Transverse colon (tissue), 4 donors: ENCODE measurements at regions not wholly inside any gene's neighbourhood (a gene's known extent, or its start where the extent isn't known, plus 50 kb on each side); places are given as distances from the start of the nearest gene placed in this dataset.
"Not testable (repeated sequence)": the region's sequence is repeated elsewhere in the genome, so short reads cannot be mapped to it uniquely, and the experiment has no call there.

ENCODE experiments used
- DNase-seq: peaks from one replicate; pipeline ENCODE4 v3.0.0-alpha.2; 2019
- H3K27ac ChIP-seq, 4 donors: fragments of 200-600 bp; sonication (generic); 2 replicates each; pipeline ENCODE4 v1.5.1; 2016 to 2018; ENCODE audit warnings: inconsistent platforms in 4 of 4
- H3K27me3 ChIP-seq: fragments of 200-600 bp; sonication (generic); 2 replicates; pipeline ENCODE4 v1.5.1; 2017; ENCODE audit warnings: inconsistent platforms
- H3K36me3 ChIP-seq, 4 donors: fragments of 200-600 bp; sonication (generic); 2 replicates each; pipeline ENCODE4 v1.5.1; 2017 to 2019; ENCODE audit warnings: inconsistent platforms in 4 of 4
- H3K4me1 ChIP-seq, 4 donors: fragments of 200-600 bp; sonication (generic); 2 replicates each; pipeline ENCODE4 v1.5.1; 2017 to 2020; ENCODE audit warnings: inconsistent platforms in 4 of 4
- H3K4me3 ChIP-seq, 4 donors: fragments of 200-600 bp; sonication (generic); 1 replicate in 1 of 4; 2 replicates in 3 of 4; pipeline versions ENCODE4 v1.5.1 to v1.6.1; 2017 to 2019; ENCODE audit warnings: inconsistent platforms in 4 of 4
- H3K9me3 ChIP-seq, 2 donors: fragments of 200-600 bp; sonication (generic); 2 replicates each; pipeline ENCODE4 v1.5.1; 2017 to 2019; ENCODE audit warnings: inconsistent platforms in 2 of 2
- CTCF ChIP-seq, 5 experiments: fragments of 200-600 bp in 3 of 5; fragments of 450-650 bp in 2 of 5; sonication (generic) in 3 of 5; IDR thresholded peaks; 1 replicate in 2 of 5; 2 replicates in 3 of 5; pipeline ENCODE4 v1.5.1; 2016 to 2017; ENCODE audit warnings: antibody characterized with exemption in 5 of 5, inconsistent platforms in 3 of 5, mild to moderate bottlenecking in 2 of 5, moderate library complexity in 1 of 5
- EP300 ChIP-seq: sonication (generic); formaldehyde crosslinking; IDR thresholded peaks from one replicate; pipeline ENCODE4 v1.6.1; 2017; ENCODE audit warnings: antibody characterized with exemption, low read depth
- POLR2A ChIP-seq: fragments of 450-650 bp; IDR thresholded peaks from one replicate; pipeline ENCODE4 v1.6.1; 2016; ENCODE audit warnings: antibody characterized with exemption, mild to moderate bottlenecking, moderate library complexity
- POLR2AphosphoS5 ChIP-seq, 3 donors: sonication (generic); formaldehyde crosslinking; IDR thresholded peaks; one replicate each; pipeline ENCODE4 v1.6.1; 2016; ENCODE audit warnings: antibody characterized with exemption in 3 of 3
- WGBS, 2 donors: methylation state at CpG; one replicate each; pipeline ENCODE4 v1.1.5; 2018; ENCODE audit warnings: low coverage in 1 of 2; 5-methylcytosine and 5-hydroxymethylcytosine counted together
- in situ Hi-C, 4 donors: fragments of 200-750 bp; cut with MboI; loops; one replicate each; pipeline versions ENCODE4 v1.15.0 to v1.15.1; 2017; ENCODE audit warnings: low sequenced_read_pairs in 3 of 4, low pct_ligation_motif_present in 1 of 4, low pct_unique_long_range_greater_than_20kb in 1 of 4
- intact Hi-C: fragments of 100-400 bp; cut with DNase I; formaldehyde crosslinking; loops from one replicate; pipeline ENCODE4 v1.15.1; 2023; ENCODE audit warnings: low total_unique reads

GRCh38 chr6:9825526-9825925 lies 589.3 kb downstream of the TFAP2A start:
- 85 to 87% methylated on average over 3 to 4 of the region's 4 CpGs for WGBS, 2 donors
- Histone ChIP-seq H3K4me1 (no peaks in the 10 kb centered on the region), H3K9me3 (no peaks in the 10 kb centered on the region), H3K36me3 (no peaks in the 10 kb centered on the region), H3K4me3 (no peak overlapping the region), H3K27ac (no peak overlapping the region), H3K27me3 (no peaks in the 10 kb centered on the region)
- no peak for TF ChIP-seq POLR2AphosphoS5 (IDR thresholded peaks at IDR 0.05)
- TF ChIP-seq CTCF (IDR thresholded peaks at IDR 0.05) = no peak
- TF ChIP-seq EP300 = no peak
- no peak for TF ChIP-seq POLR2A
- intact Hi-C loops = no loop called here
- DNase-seq = no peak
- in situ Hi-C loops = no loop called here

GRCh38 chr6:9810727-9811126 lies 604.1 kb downstream of the TFAP2A start:
- intact Hi-C loops, H3K4me3 ChIP-seq, H3K27me3 ChIP-seq, H3K27ac ChIP-seq, H3K9me3 ChIP-seq, in situ Hi-C loops, H3K36me3 ChIP-seq, H3K4me1 ChIP-seq, DNase-seq: not testable (repeated sequence)
- 84 to 95% methylated on average over 12 to 17 of the region's 24 CpGs for WGBS, 2 donors

GRCh38 chr6:9810286-9810685 lies 604.6 kb downstream of the TFAP2A start:
- in situ Hi-C loops (no loop called here), intact Hi-C loops (no loop called here)
- Histone ChIP-seq H3K27ac (no peak overlapping the region), H3K36me3 (no peaks in the 10 kb centered on the region), H3K9me3 (no peaks in the 10 kb centered on the region), H3K4me1 (no peaks in the 10 kb centered on the region), H3K27me3 (no peaks in the 10 kb centered on the region), H3K4me3 (no peak overlapping the region)
- TF ChIP-seq POLR2AphosphoS5 (IDR thresholded peaks at IDR 0.05) (no peak), CTCF (IDR thresholded peaks at IDR 0.05) (no peak), EP300 (no peak), POLR2A (no peak)
- WGBS, 2 donors = 90% methylated on average over 2 to 6 of the region's 6 CpGs
- DNase-seq = no peak

- Histone ChIP-seq H3K4me1 (no peaks in the 10 kb centered on the region), H3K27me3 (no peaks in the 10 kb centered on the region), H3K9me3 (no peaks in the 10 kb centered on the region), H3K27ac (no peak overlapping the region), H3K4me3 (no peak overlapping the region), H3K36me3 (no peaks in the 10 kb centered on the region)
- intact Hi-C loops = no loop called here
- no peak for DNase-seq
- 68 to 72% methylated on average over 6 of the region's 6 CpGs for WGBS, 2 donors
- in situ Hi-C loops = no loop called here
- no peak for TF ChIP-seq EP300
- no peak for TF ChIP-seq POLR2AphosphoS5 (IDR thresholded peaks at IDR 0.05)
- TF ChIP-seq POLR2A = no peak
- no peak for TF ChIP-seq CTCF (IDR thresholded peaks at IDR 0.05)
Observed at GRCh38 chr6:9806195-9806594, 608.7 kb downstream of the TFAP2A start.

- Histone ChIP-seq H3K4me1 (no peaks in the 10 kb centered on the region), H3K4me3 (no peak overlapping the region), H3K9me3 (no peaks in the 10 kb centered on the region), H3K36me3 (no peaks in the 10 kb centered on the region), H3K27ac (no peak overlapping the region), H3K27me3 (no peaks in the 10 kb centered on the region)
- 53 to 58% methylated on average over 7 to 11 of the region's 11 CpGs for WGBS, 2 donors
- in situ Hi-C loops (no loop called here), intact Hi-C loops (no loop called here)
- TF ChIP-seq CTCF (IDR thresholded peaks at IDR 0.05) = no peak
- TF ChIP-seq POLR2AphosphoS5 (IDR thresholded peaks at IDR 0.05) = no peak
- no peak for TF ChIP-seq POLR2A
- TF ChIP-seq EP300 = no peak
- no peak for DNase-seq
Observed at GRCh38 chr6:9801249-9801754, 613.6 kb downstream of the TFAP2A start.
